GM19043 (cell line): ENCODE measurements at regions not wholly inside any gene's neighbourhood (a gene's known extent, or its start where the extent isn't known, plus 50 kb on each side); places are given as distances from the start of the nearest gene placed in this dataset.
A peak's percentile ranks its signal among the peaks of the same experiment; 100 is the strongest.
"Not testable (repeated sequence)": the region's sequence is repeated elsewhere in the genome, so short reads cannot be mapped to it uniquely, and the experiment has no call there.

Source experiments
- ATAC-seq: cut with Tn5 transposase; IDR thresholded peaks from one replicate; pipeline ENCODE4 v1.9.1; 2021; ENCODE audit warnings: low read depth; ENCODE audit not compliant: unreplicated experiment

DNA sequence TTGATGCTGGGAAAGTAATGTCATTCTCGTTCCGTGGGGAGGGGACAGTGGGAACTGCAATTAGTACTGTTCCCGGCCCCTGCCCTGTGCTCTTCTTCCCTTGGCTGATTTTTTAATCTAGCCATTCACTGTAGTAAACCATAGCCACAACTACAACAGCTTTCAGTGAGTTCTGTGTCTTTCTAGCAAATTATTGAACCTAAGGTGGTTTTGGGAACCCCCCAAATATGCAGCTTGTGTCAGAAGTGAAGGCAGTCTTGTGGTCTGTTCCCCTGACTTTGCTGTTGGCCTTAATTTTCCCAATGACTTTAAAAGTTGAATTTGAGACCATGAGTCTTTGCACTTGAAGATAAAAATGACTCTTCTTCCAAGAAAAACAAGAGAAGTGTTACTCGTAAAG is 114.3 kb upstream of the ETV6 start:
- no peak for ATAC-seq

GRCh38 chr12:11539156-11539555 is 110.3 kb upstream of the ETV6 start:
- no peak for ATAC-seq

DNA sequence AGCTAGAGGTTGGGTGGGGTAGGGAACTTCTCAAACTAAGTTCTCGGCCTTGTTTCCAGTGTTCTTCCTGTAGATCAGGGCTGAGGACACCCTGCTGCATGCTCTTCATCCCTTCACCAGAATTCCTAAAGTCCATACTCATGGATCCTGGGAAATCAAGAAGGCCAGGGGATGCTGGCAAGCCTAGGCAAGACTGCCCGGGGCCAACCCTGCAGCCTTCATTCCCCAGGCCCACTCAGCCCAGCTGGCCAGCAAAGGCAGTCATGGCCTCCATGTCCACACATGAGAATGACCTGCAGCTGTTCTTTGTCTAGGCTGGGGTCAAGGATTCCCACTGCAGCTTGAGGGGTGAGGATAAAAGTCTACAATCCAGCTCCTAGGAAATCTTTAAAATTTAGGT is 109.3 kb upstream of the ETV6 start:
- ATAC-seq: no peak

DNA sequence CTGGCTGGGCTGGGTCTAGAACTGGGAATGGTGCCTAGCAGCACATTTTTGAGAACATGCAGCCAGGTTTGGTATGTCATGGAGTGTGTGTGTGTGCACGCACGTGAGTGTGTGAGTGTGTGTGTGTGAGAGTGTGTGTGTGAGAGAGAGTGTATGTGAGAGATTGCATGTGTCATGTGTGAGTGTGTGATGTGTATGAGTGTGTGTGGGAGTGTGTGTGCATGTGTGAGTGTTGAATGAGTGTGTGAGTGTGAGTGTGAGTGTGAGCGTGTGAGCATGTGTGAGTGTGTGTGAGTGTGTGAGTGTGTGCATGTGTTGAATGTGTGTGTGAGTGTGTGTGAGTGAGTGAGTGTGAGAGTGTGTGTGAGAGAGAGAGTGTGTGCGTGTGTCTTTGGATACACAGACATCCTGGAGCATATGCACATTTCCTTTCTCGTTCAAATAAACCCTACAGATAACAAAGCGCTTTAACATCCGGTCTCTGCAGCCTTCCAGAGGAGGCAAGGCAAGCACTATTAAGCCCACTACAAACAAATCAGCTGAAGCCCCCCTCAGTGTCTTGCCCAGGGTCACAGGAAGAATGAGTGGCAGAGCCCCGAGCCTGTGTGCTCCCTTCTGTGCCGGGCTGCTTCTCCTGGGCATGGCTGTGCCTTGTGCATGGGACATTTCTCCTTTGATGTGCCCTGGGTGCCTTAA is 108.7 kb upstream of the ETV6 start:
- ATAC-seq: no peak

DNA sequence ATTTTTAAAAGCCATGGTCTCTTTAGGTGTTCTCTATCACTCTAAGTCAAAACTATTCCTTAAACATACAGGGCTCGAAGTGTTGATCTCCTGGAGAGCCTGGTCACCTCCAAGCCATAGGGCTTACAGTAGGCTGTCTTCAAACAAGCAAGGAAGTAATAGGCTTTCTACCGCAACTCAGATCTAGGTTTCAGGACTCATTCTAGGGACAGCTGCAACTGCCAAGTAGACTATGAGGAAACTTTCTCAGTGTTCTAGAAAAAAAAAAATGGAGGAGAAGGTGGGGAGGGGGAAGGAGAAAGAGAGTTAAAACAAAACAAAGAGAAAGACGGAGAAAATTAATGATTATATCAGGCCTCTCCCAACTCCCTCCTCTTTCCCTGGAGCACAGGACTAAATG is 106.9 kb upstream of the ETV6 start:
- no peak for ATAC-seq

- ATAC-seq: no peak
These were observed 105.9 kb upstream of the ETV6 start for GRCh38 chr12:11543457-11544158.

- peak; percentile 73 for ATAC-seq
These were observed 103.8 kb upstream of the ETV6 start for GRCh38 chr12:11545484-11546330.

DNA sequence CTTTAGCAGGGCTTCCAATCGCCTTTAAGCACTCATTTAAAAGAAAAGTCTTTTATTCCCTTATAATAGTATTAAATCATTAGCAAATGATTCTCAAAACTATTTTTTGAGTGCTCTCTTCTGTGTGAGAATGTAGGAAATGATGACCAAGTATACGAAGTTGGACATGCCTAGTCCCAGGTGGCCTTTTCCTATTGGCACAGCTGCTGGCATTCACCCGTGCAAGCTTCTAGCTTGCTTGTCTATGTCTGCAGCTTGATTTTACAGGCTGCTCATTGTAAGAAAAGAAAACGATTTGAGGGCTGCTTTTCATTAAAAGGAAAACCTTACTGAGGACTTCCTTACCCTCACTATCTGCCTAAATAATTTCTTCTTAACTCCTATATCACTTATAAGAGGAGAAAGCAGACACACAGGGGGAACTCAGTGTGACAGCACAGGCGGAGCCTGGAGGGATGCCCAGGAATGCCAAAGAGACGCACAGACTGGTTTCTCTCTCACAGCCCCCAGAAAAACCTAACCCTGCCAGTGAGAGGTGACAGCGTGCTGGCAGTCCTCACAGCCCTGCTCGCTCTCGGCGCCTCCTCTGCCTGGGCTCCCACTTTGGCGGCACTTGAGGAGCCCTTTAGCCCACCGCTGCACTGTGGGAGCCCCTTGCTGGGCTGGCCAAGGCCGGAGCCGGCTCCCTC is 102.7 kb upstream of the ETV6 start:
- ATAC-seq: not testable (repeated sequence)

DNA sequence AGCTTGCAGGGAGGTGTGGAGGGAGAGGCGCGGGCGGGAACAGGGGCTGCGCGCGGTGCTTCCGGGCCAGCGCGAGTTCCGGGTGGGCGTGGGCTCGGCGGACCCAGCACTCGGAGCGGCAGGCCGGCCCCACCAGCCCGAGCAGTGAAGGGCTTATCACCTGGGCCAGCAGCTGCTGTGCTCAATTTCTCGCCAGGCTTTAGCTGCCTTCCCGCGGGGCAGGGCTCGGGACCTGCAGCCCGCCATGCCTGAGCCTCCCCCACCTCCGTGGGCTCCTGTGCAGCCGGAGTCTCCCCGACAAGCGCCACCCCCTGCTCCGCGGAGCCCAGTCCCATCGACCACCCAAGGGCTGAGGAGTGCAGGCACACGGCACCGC is 102.2 kb upstream of the ETV6 start:
- not testable (repeated sequence) for ATAC-seq

GRCh38 chr12:11549119-11549518 is 100.4 kb upstream of the ETV6 start:
- ATAC-seq: no peak

DNA sequence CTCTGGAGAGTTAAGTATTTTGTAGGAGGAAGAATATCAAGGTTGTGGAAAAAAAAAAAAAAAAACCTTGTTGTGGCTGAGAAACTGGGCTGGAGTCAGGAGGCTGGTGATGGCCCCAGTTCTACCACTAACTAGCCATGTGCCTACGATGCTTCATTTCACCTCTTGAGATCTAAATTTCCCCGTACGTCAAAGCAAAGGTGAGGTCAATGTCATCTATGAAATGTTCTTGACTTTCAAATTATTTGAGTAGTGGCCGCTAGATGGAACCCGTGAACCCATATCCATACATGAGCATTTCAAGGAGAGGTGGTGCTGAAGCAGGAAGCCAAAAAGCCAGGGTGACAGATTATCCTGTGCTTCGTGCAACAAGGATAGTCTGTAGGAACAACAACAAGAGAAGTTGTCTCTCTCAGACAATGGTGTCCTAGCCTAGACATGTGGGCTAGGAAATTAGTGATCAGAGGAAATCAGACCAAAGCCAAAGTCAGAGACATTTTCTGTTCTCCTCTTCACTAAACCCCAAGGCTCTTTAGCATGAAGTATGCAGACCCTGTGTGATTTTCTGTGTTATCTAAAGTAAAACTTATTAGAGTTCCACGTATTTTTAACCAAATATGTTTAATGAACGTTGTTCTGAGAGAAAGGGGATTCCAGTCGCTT is 95.5 kb upstream of the ETV6 start:
- no peak for ATAC-seq

DNA sequence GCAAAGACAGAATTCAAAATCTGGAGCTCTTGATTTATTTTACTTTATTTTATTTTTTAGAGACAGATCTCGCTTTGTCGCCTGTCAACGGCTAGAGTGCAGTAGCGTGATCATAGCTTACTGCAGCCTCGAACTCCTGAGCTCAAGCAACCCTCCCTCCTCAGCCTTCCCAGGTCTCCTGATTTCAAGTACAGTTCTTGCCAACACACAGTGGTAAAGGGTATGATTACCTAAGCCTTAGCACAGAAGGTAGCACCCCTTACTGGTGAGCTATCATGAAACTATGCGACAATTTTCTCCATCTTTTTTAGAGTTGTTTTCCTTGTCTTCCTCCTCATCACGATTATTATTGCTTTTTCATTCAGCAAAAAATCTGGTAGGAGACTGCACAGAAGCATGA is 94.3 kb upstream of the ETV6 start:
- no peak for ATAC-seq

DNA sequence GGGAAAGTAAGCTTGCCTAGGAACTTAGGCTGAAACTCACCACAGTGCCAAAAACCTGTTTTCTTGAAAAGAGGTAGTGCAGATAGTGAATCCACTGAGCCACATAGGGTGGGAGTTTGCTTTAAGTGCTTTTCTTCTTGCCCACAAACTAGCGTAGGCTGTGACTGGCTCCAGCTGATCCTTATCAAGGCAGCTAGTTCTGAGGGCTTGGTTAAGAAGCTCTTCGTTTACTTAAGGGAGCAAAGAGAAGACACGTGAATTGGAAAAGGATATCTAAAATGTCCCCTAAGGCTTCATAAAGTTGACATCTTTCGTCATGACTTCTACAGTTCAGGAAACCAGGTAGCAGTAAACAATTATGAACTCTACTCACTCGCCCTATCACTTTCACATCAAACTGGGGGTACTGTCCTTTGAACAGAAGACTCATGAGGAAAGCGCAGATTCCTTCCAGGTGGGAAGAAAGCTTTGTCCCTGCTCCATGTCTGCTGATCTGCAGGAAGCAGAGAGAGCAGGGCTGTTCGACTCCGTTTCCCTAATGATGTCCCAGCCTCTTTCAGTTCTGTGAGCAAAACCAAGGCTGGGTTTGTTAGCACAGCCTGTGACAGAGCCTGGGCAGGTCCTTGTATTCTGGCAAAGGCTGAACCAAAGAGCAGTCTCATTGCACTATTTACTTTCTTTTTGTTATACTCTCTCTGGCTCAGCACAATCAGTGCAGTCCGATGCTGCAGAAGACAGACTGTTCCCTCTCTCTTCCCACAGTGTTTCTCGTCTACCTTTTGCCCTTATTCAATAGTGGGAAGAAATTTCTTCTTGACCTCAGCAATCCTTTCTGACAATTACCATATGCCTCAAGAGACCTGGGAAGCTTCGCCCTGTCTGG is 93.5 kb upstream of the ETV6 start:
- no peak for ATAC-seq

GRCh38 chr12:11556682-11557081 is 92.8 kb upstream of the ETV6 start:
- ATAC-seq: no peak

- ATAC-seq: no peak
These were observed 89.7 kb upstream of the ETV6 start for GRCh38 chr12:11559626-11560340.

GRCh38 chr12:11561411-11561810 is 88.1 kb upstream of the ETV6 start:
- no peak for ATAC-seq

GRCh38 chr12:11563785-11564739 is 85.4 kb upstream of the ETV6 start:
- no peak for ATAC-seq
